ENCODE measurements at regions not wholly inside any gene's neighbourhood (a gene's known extent, or its start where the extent isn't known, plus 50 kb on each side); places are given as distances from the start of the nearest gene placed in this dataset.

DNA sequence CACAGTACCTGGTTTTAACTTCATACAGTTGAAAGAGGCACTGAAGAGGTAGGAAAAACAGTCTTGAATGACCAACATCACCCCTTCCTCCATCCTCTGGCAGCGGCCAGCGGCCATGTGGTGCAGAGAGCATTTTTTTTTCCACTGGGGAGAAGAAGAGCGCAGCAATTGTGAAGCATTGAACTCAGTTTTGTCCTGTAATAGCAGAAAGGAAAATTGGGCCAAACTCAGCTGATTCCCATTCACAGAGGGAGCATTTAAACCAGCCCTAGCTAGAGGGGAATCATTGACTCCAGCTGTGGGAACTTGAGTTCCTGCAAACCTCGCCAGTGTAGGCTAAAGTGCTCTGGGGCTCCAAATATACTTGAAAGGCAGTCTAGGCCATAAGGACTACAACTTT, 316.6 kb upstream of the CHST9 start:
- no peak for DNase-seq (ENCODE audit: extremely low read depth, low read depth)
- no peak overlapping the region for H3K4me3 ChIP-seq (replicated peaks; ENCODE audit: low read depth, low read length)
- TF ChIP-seq, protein P1, sequence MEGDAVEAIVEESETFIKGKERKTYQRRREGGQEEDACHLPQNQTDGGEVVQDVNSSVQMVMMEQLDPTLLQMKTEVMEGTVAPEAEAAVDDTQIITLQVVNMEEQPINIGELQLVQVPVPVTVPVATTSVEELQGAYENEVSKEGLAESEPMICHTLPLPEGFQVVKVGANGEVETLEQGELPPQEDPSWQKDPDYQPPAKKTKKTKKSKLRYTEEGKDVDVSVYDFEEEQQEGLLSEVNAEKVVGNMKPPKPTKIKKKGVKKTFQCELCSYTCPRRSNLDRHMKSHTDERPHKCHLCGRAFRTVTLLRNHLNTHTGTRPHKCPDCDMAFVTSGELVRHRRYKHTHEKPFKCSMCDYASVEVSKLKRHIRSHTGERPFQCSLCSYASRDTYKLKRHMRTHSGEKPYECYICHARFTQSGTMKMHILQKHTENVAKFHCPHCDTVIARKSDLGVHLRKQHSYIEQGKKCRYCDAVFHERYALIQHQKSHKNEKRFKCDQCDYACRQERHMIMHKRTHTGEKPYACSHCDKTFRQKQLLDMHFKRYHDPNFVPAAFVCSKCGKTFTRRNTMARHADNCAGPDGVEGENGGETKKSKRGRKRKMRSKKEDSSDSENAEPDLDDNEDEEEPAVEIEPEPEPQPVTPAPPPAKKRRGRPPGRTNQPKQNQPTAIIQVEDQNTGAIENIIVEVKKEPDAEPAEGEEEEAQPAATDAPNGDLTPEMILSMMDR (IDR thresholded peaks at IDR 0.05; ENCODE audit: low read depth, low read length, missing control alignments), result no peak

DNA sequence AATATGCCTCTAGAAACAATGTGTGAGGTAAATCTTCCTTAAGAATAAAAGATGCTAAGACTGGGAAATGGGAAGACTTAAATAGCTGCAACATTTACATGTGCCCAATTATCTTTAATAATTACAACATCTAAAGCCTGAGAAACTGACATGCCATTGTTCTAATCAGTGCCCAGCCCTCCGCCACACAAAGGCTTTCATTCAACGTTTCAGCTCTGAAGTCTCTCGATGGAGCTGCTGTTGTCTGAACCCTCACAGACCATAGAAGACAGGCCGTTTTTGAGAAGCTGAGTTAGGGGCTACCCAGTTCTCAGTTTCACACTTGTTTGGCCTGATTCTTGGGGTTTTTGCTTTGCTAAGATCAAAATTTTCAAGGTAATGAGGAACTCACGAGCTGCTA, 315.4 kb upstream of the CHST9 start:
- no peak for DNase-seq (ENCODE audit: extremely low read depth, low read depth)
- no peak overlapping the region for H3K4me3 ChIP-seq (replicated peaks; ENCODE audit: low read depth, low read length)
- TF ChIP-seq, protein P1 (IDR thresholded peaks at IDR 0.05; ENCODE audit: low read depth, low read length, missing control alignments), result no peak

DNA sequence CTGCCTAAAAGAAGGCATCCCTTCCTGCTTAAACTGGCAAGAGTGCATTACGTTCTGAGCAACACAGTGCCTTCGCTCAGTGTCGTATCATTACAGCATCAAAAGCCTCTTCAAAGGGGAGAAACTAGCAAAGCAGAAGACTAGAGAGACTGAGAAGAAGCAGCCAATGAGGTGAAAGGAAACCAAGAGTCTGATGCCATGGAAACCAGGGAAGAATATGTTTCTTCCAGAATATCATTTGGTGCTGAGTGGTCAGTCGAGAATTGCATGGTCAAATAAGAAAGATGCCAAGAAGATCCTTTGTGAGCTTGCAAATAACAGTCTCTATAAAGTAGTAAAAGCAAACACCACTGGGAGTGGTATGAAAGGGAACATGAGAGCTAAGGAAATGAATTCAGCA, 312.1 kb upstream of the CHST9 start:
- DNase-seq (ENCODE audit: extremely low read depth, low read depth), result no peak
- TF ChIP-seq, protein P1 (IDR thresholded peaks at IDR 0.05; ENCODE audit: low read depth, low read length, missing control alignments), result no peak
- no peak overlapping the region for H3K4me3 ChIP-seq (replicated peaks; ENCODE audit: low read depth, low read length)

DNA sequence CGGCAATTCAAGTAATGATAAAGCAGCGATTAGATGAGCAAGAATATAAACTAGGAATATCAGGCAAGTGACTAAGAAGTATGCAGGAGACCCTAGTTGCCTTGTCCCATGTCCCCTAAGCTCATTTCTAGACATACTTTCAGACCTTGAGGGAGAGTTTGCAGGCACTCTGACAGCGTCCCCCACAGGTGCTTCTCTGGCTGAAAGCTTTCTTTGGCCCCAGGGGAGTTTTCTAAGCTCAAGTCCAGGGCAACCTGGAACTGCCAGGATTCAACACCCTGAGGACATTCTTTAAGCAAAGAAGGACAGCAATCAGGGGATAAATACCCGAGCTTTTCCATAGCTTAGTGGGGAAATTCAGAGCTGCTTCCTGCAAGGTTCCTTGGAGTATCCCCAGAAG, 308.1 kb upstream of the CHST9 start:
- no peak for DNase-seq (ENCODE audit: extremely low read depth, low read depth)
- TF ChIP-seq, protein P1 (IDR thresholded peaks at IDR 0.05; ENCODE audit: low read depth, low read length, missing control alignments), result no peak
- no peak overlapping the region for H3K4me3 ChIP-seq (replicated peaks; ENCODE audit: low read depth, low read length)

DNA sequence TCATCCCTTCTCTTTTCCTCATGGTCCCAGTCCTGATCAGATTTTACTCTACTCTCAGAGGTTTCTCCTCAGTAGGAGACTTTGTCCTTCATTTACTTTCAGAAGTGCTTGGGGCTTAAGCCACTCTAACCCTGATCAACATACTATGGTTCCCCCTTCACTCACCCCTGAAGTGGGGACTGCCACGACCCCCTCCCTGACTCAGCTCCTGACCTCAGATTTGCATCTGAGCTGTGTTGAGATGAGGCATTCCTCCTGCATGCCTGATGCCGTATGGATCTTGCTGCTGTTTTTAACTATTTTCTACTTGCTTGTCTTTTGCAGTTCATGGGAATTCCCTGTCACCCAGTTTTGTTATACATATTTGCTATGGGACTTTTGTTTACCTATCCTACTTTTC, 306.7 kb upstream of the CHST9 start:
- H3K4me3 ChIP-seq (replicated peaks; ENCODE audit: low read depth, low read length), result no peak overlapping the region
- no peak for DNase-seq (ENCODE audit: extremely low read depth, low read depth)
- TF ChIP-seq, protein P1 (IDR thresholded peaks at IDR 0.05; ENCODE audit: low read depth, low read length, missing control alignments), result no peak

DNA sequence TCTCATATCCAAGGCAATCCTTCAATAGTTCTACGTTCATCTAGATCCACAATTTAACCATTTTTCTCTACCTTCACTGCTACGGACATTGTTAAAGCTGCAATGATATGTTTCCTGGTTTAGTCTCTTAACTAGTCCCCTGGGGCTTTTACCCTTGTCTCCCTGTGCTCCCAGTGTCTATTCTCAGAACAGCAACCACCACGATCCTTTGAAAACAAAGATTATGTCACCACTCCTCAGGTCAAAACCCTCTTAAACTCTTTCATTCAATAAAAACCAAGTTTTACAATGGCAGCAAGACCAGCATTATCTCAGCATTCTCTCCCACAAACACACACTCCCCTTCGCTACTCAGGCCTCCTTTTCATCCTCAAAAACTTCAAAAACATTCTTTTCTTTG, 298.2 kb upstream of the CHST9 start:
- no peak overlapping the region for H3K4me3 ChIP-seq (replicated peaks; ENCODE audit: low read depth, low read length)
- DNase-seq (ENCODE audit: extremely low read depth, low read depth), result no peak
- TF ChIP-seq, protein P1 (IDR thresholded peaks at IDR 0.05; ENCODE audit: low read depth, low read length, missing control alignments), result no peak

DNA sequence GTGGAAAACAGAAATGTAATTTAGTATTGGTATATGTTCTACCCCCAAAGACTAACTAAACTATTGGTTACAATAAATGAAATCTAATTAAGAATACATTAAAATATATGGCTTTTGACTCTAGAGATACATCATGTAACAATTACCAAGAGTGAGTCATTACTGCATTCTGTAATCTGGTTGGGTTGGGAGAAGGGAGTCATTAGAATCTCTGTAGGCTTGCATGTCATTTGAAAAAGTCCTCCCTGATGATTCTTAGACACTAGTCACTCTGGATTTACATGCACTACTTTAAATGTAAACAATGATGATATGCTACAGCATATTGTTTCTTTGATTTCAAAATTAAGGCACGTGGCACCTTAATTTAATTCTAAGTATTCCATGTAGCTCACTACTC, 293.4 kb upstream of the CHST9 start:
- TF ChIP-seq, protein P1 (IDR thresholded peaks at IDR 0.05; ENCODE audit: low read depth, low read length, missing control alignments), result no peak
- H3K4me3 ChIP-seq (replicated peaks; ENCODE audit: low read depth, low read length), result no peak overlapping the region
- DNase-seq (ENCODE audit: extremely low read depth, low read depth), result no peak

Measured in HFF-Myc (cell line).